ENCODE measurements at regions not wholly inside any gene's neighbourhood (a gene's known extent, or its start where the extent isn't known, plus 50 kb on each side); places are given as distances from the start of the nearest gene placed in this dataset.

- TF ChIP-seq CTCF (IDR thresholded peaks at IDR 0.05; ENCODE audit: unreplicated experiment) = no peak
- Mint-ChIP-seq H3K4me3 (ENCODE audit: low read depth) (no peak overlapping the region), H3K9me3 (ENCODE audit: low read depth) (no peaks in the 10 kb centered on the region), H3K4me1 (ENCODE audit: low read depth) (no peaks in the 10 kb centered on the region), H3K27me3 (no peaks in the 10 kb centered on the region), H3K27ac (no peak overlapping the region), H3K36me3 (ENCODE audit: insufficient read depth) (no peaks in the 10 kb centered on the region)
- DNase-seq (ENCODE audit: low spot score, unreplicated experiment) = no peak
Measured at GRCh38 chr5:57561231-57561842, 78.7 kb upstream of the ACTBL2 start.

GRCh38 chr5:57559110-57559635 is 76.6 kb upstream of the ACTBL2 start:
- H3K9me3 Mint-ChIP-seq (ENCODE audit: low read depth) = no peaks in the 10 kb centered on the region
- no peak for DNase-seq (ENCODE audit: low spot score, unreplicated experiment)
- no peak for TF ChIP-seq CTCF (IDR thresholded peaks at IDR 0.05; ENCODE audit: unreplicated experiment)
- H3K27ac Mint-ChIP-seq = no peak overlapping the region
- H3K4me1 Mint-ChIP-seq (ENCODE audit: low read depth) = no peaks in the 10 kb centered on the region
- H3K4me3 Mint-ChIP-seq (ENCODE audit: low read depth) = no peak overlapping the region
- H3K27me3 Mint-ChIP-seq = no peaks in the 10 kb centered on the region
- no peaks in the 10 kb centered on the region for H3K36me3 Mint-ChIP-seq (ENCODE audit: insufficient read depth)

GRCh38 chr5:57552033-57552432 is 69.4 kb upstream of the ACTBL2 start:
- Mint-ChIP-seq H3K27ac (no peak overlapping the region), H3K36me3 (ENCODE audit: insufficient read depth) (no peaks in the 10 kb centered on the region), H3K4me3 (ENCODE audit: low read depth) (no peak overlapping the region), H3K27me3 (no peaks in the 10 kb centered on the region), H3K4me1 (ENCODE audit: low read depth) (no peaks in the 10 kb centered on the region), H3K9me3 (ENCODE audit: low read depth) (peaks cover 8% of the 10 kb centered on the region)
- no peak for DNase-seq (ENCODE audit: low spot score, unreplicated experiment)
- TF ChIP-seq CTCF (IDR thresholded peaks at IDR 0.05; ENCODE audit: unreplicated experiment) = no peak

GRCh38 chr5:57551251-57551650 is 68.6 kb upstream of the ACTBL2 start:
- no peaks in the 10 kb centered on the region for H3K4me1 Mint-ChIP-seq (ENCODE audit: low read depth)

GRCh38 chr5:57550132-57550531 is 67.5 kb upstream of the ACTBL2 start:
- Mint-ChIP-seq H3K27ac (no peak overlapping the region), H3K4me3 (ENCODE audit: low read depth) (no peak overlapping the region), H3K36me3 (ENCODE audit: insufficient read depth) (no peaks in the 10 kb centered on the region), H3K27me3 (no peaks in the 10 kb centered on the region), H3K4me1 (ENCODE audit: low read depth) (no peaks in the 10 kb centered on the region), H3K9me3 (ENCODE audit: low read depth) (peaks cover 15% of the 10 kb centered on the region)
- DNase-seq (ENCODE audit: low spot score, unreplicated experiment) = no peak
- no peak for TF ChIP-seq CTCF (IDR thresholded peaks at IDR 0.05; ENCODE audit: unreplicated experiment)

More at GRCh38 chr5:57551251-57551650, 68.6 kb upstream of the ACTBL2 start:
- Mint-ChIP-seq H3K4me3 (ENCODE audit: low read depth) (no peak overlapping the region), H3K27me3 (no peaks in the 10 kb centered on the region), H3K36me3 (ENCODE audit: insufficient read depth) (no peaks in the 10 kb centered on the region), H3K9me3 (ENCODE audit: low read depth) (peaks cover 8% of the 10 kb centered on the region), H3K27ac (no peak overlapping the region)
- TF ChIP-seq CTCF (IDR thresholded peaks at IDR 0.05; ENCODE audit: unreplicated experiment) = no peak
- DNase-seq (ENCODE audit: low spot score, unreplicated experiment) = no peak
